Thyroid gland (tissue), 4 donors: ENCODE measurements at regions not wholly inside any gene's neighbourhood (a gene's known extent, or its start where the extent isn't known, plus 50 kb on each side); places are given as distances from the start of the nearest gene placed in this dataset.

Experiments
- DNase-seq, 2 donors: peaks; one replicate each; pipeline ENCODE4 v3.0.0-alpha.2; 2019
- H3K27ac ChIP-seq, 3 donors: fragments of 200-600 bp; sonication (generic); 1 replicate in 2 of 3; 2 replicates in 1 of 3; pipeline ENCODE4 v1.5.1; 2016 to 2019; ENCODE audit warnings: mild to moderate bottlenecking in 1 of 3, moderate library complexity in 1 of 3
- H3K27me3 ChIP-seq: fragments of 200-600 bp; sonication (generic); one replicate; pipeline ENCODE4 v1.5.1; 2019
- H3K36me3 ChIP-seq, 2 donors: fragments of 200-600 bp; sonication (generic); one replicate each; pipeline ENCODE4 v1.5.1; 2016 to 2019
- H3K4me1 ChIP-seq, 2 donors: fragments of 200-600 bp; sonication (generic); one replicate each; pipeline ENCODE4 v1.5.1; 2017 to 2019
- H3K4me3 ChIP-seq, 3 donors: fragments of 200-600 bp; sonication (generic); replicated peaks in 1 of 3; 1 replicate in 2 of 3; 2 replicates in 1 of 3; pipeline ENCODE4 v1.5.1; 2016; ENCODE audit warnings: mild to moderate bottlenecking in 1 of 3
- H3K9me3 ChIP-seq: fragments of 200-600 bp; sonication (generic); one replicate; pipeline ENCODE4 v1.5.1; 2017
- CTCF ChIP-seq, 6 experiments: fragments of 200-600 bp in 3 of 6; fragments of 450-650 bp in 3 of 6; sonication (generic) in 3 of 6; IDR thresholded peaks; one replicate each; pipeline ENCODE4 v1.5.1; 2016 to 2019; ENCODE audit warnings: antibody characterized with exemption in 6 of 6, mild to moderate bottlenecking in 2 of 6, inconsistent platforms in 1 of 6, moderate library complexity in 1 of 6
- POLR2A ChIP-seq, 2 donors: fragments of 450-650 bp; IDR thresholded peaks; one replicate each; pipeline ENCODE4 v1.6.1; 2017; ENCODE audit warnings: antibody characterized with exemption in 2 of 2, mild to moderate bottlenecking in 2 of 2, moderate library complexity in 1 of 2
- WGBS, 2 donors: methylation state at CpG; one replicate each; pipeline ENCODE4 v1.1.5; 2017; 5-methylcytosine and 5-hydroxymethylcytosine counted together
- intact Hi-C: fragments of 100-400 bp; cut with DNase I; formaldehyde crosslinking; loops from one replicate; pipeline ENCODE4 v1.15.1; 2023

- no peaks in the 10 kb centered on the region for H3K27me3 ChIP-seq
- no peaks in the 10 kb centered on the region for H3K4me1 ChIP-seq
- no peaks in the 10 kb centered on the region for H3K36me3 ChIP-seq
- DNase-seq = no peak
- intact Hi-C loops = no loop called here
- H3K9me3 ChIP-seq = no peaks in the 10 kb centered on the region
- H3K4me3 ChIP-seq = no peak overlapping the region
- TF ChIP-seq CTCF (IDR thresholded peaks at IDR 0.05) = no peak
- TF ChIP-seq POLR2A (IDR thresholded peaks at IDR 0.05) = no peak
- 86 to 89% methylated on average over 15 of the region's 15 CpGs for WGBS, 2 donors
- no peak overlapping the region for H3K27ac ChIP-seq
These were observed 183.0 kb downstream of the CRLF2 start for GRCh38 chrX:1029494-1029893.

- intact Hi-C loops = no loop called here
- no peaks in the 10 kb centered on the region for H3K36me3 ChIP-seq
- no peaks in the 10 kb centered on the region for H3K9me3 ChIP-seq
- no peaks in the 10 kb centered on the region for H3K27me3 ChIP-seq
- H3K4me3 ChIP-seq = no peak overlapping the region
- no peaks in the 10 kb centered on the region for H3K4me1 ChIP-seq
- no peak overlapping the region for H3K27ac ChIP-seq
- DNase-seq = no peak
- TF ChIP-seq POLR2A (IDR thresholded peaks at IDR 0.05) (no peak), CTCF (IDR thresholded peaks at IDR 0.05) (no peak)
These were observed 184.8 kb downstream of the CRLF2 start for GRCh38 chrX:1027680-1028079.

DNA sequence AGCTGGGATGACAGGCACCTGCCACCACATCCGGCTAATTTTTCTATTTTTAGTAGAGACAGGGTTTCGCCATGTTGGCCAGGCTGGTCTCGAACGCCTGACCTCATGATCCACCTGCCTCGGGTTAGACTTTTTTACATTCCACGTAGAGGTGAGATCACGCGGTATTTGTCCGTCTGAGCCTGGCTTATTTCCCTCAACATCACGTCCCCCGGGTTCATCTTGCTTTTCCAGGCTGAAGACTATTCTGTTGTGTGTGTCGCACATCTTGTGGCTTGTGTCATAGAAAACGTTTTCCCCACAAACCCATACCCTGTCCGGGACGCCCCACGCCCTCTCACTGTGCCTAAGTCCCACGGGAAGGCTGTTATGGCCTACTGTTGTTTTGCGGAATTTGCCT, 185.3 kb downstream of the CRLF2 start:
- Histone ChIP-seq H3K4me1 (no peaks in the 10 kb centered on the region), H3K27ac (no peak overlapping the region), H3K27me3 (no peaks in the 10 kb centered on the region), H3K36me3 (no peaks in the 10 kb centered on the region), H3K4me3 (no peak overlapping the region), H3K9me3 (no peaks in the 10 kb centered on the region)
- TF ChIP-seq CTCF (IDR thresholded peaks at IDR 0.05) (no peak), POLR2A (IDR thresholded peaks at IDR 0.05) (no peak)
- WGBS, 2 donors = 80 to 83% methylated on average over 18 of the region's 18 CpGs
- no peak for DNase-seq
- intact Hi-C loops = no loop called here

- Histone ChIP-seq H3K27me3 (no peaks in the 10 kb centered on the region), H3K27ac (no peak overlapping the region), H3K36me3 (no peaks in the 10 kb centered on the region), H3K4me3 (no peak overlapping the region), H3K4me1 (no peaks in the 10 kb centered on the region), H3K9me3 (no peaks in the 10 kb centered on the region)
- intact Hi-C loops = no loop called here
- 54 to 59% methylated on average over 13 of the region's 13 CpGs for WGBS, 2 donors
- DNase-seq = no peak
- TF ChIP-seq POLR2A (IDR thresholded peaks at IDR 0.05) (no peak), CTCF (IDR thresholded peaks at IDR 0.05) (no peak)
These were observed 186.0 kb downstream of the CRLF2 start for GRCh38 chrX:1026263-1027015.

GRCh38 chrX:1025413-1025812, 187.0 kb downstream of the CRLF2 start:
- TF ChIP-seq POLR2A (IDR thresholded peaks at IDR 0.05) (no peak), CTCF (IDR thresholded peaks at IDR 0.05) (no peak)
- Histone ChIP-seq H3K27ac (no peak overlapping the region), H3K27me3 (no peaks in the 10 kb centered on the region), H3K4me3 (no peak overlapping the region), H3K4me1 (no peaks in the 10 kb centered on the region), H3K36me3 (no peaks in the 10 kb centered on the region), H3K9me3 (no peaks in the 10 kb centered on the region)
- intact Hi-C loops = no loop called here
- 72 to 82% methylated on average over 11 of the region's 11 CpGs for WGBS, 2 donors
- DNase-seq = no peak
